ENCODE measurements at regions not wholly inside any gene's neighbourhood (a gene's known extent, or its start where the extent isn't known, plus 50 kb on each side); places are given as distances from the start of the nearest gene placed in this dataset.

- TF ChIP-seq ZNF23 (tag by site-specific recombination; IDR thresholded peaks at IDR 0.05; ENCODE audit: borderline replicate concordance) (no peak), GLIS2 (tag by site-specific recombination; IDR thresholded peaks at IDR 0.05) (no peak), ZNF132 (tag by site-specific recombination; IDR thresholded peaks at IDR 0.05; ENCODE audit: borderline replicate concordance) (no peak)
Measured at GRCh38 chr21:15182731-15183130, 117.9 kb upstream of the NRIP1 start (continued).

DNA sequence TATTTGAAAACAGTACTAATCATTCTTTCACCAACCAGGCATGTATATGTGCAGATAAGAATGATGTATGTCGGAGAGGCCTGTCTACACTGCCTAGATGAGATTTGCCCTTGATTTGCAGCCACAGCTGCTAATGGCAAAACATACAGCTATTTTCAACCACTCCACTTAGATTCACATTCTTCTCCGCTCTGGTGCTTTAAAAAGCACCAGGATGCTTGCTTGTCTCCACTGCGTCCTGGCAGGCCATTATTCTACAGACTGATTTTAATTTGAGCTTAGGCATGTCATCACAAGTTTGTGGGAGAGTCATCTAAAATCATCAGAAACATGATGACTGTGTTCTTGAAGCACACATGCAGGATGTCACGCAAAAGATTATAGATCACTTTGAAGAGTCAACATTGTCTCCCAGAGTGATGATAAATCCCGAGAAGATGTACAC lies 119.0 kb upstream of the NRIP1 start:
- CTCF ChIA-PET: no interaction called here
- POLR2A ChIA-PET: no interaction called here
- no peaks in the 10 kb centered on the region for H3K9me3 ChIP-seq (ENCODE audit: control insufficient read depth, insufficient read depth, low read depth, low read length)
- H3K36me3 ChIP-seq (ENCODE audit: control insufficient read depth in 2 of 2, insufficient read depth in 1 of 2, low read length in 2 of 2): no peaks in the 10 kb centered on the region
- H3K4me3 ChIP-seq (ENCODE audit: low read depth, low read length): no peak overlapping the region
- no peaks in the 10 kb centered on the region for H3K4me1 ChIP-seq (ENCODE audit: control insufficient read depth, insufficient read depth, low read length)
- TF ChIP-seq ZSCAN16 (tag by site-specific recombination; IDR thresholded peaks at IDR 0.05) (no peak), ZNF629 (tag by site-specific recombination; IDR thresholded peaks at IDR 0.05) (no peak), ZNF624 (tag by site-specific recombination; IDR thresholded peaks at IDR 0.05) (no peak), ZNF121 (tag by site-specific recombination; IDR thresholded peaks at IDR 0.05) (no peak), ZNF518A (tag by site-specific recombination; conservative IDR thresholded peaks at IDR 0.05; ENCODE audit: low read depth) (no peak), ZNF24 (tag by site-specific recombination; IDR thresholded peaks at IDR 0.05) (no peak), ZBTB6 (tag by site-specific recombination; IDR thresholded peaks at IDR 0.05) (no peak)
- TF ChIP-seq, protein P1, sequence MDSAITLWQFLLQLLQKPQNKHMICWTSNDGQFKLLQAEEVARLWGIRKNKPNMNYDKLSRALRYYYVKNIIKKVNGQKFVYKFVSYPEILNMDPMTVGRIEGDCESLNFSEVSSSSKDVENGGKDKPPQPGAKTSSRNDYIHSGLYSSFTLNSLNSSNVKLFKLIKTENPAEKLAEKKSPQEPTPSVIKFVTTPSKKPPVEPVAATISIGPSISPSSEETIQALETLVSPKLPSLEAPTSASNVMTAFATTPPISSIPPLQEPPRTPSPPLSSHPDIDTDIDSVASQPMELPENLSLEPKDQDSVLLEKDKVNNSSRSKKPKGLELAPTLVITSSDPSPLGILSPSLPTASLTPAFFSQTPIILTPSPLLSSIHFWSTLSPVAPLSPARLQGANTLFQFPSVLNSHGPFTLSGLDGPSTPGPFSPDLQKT (IDR thresholded peaks at IDR 0.05; ENCODE audit: borderline replicate concordance, low read depth, low read length): no peak
- TF ChIP-seq, protein P2, sequence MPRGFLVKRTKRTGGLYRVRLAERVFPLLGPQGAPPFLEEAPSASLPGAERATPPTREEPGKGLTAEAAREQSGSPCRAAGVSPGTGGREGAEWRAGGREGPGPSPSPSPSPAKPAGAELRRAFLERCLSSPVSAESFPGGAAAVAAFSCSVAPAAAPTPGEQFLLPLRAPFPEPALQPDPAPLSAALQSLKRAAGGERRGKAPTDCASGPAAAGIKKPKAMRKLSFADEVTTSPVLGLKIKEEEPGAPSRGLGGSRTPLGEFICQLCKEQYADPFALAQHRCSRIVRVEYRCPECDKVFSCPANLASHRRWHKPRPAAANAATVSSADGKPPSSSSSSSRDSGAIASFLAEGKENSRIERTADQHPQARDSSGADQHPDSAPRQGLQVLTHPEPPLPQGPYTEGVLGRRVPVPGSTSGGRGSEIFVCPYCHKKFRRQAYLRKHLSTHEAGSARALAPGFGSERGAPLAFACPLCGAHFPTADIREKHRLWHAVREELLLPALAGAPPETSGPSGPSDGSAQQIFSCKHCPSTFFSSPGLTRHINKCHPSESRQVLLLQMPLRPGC (tag by site-specific recombination; IDR thresholded peaks at IDR 0.05): no peak
- no peak overlapping the region for H3K27ac ChIP-seq (ENCODE audit: extremely low read depth, low read depth, low read length)

DNA sequence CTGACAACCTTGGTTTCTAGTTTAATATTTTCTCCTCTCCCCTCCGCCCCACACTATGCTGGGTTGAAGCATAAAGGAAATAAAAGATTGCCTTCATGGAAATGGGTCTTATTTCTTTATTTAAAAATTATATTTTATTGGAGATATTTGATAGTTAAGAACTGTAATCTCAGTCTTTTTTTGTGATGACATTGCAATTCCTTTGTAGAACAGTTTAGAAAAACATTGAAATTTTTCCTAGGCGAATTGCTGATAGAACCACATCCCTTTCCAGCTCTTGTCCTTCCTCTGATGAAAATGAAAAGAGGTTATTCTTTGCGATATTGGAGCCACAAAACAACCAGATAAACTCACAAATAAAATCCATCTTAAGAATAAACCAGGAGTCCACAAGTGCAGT lies 125.6 kb upstream of the NRIP1 start:
- H3K27ac ChIP-seq (ENCODE audit: extremely low read depth, low read depth, low read length): no peak overlapping the region
- CTCF ChIA-PET: interaction anchor here (0.7 kb wide), 2 partner anchors 284 to 327 kb away, joined by 3 to 6 read pairs; no protein-coding TSS in a partner anchor
- POLR2A ChIA-PET: no interaction called here
- no peaks in the 10 kb centered on the region for H3K4me1 ChIP-seq (ENCODE audit: control insufficient read depth, insufficient read depth, low read length)
- no peaks in the 10 kb centered on the region for H3K9me3 ChIP-seq (ENCODE audit: control insufficient read depth, insufficient read depth, low read depth, low read length)
- no peaks in the 10 kb centered on the region for H3K36me3 ChIP-seq (ENCODE audit: control insufficient read depth in 2 of 2, insufficient read depth in 1 of 2, low read length in 2 of 2)
- no peak overlapping the region for H3K4me3 ChIP-seq (ENCODE audit: low read depth, low read length)
- TF ChIP-seq ZNF423 (tag by site-specific recombination; IDR thresholded peaks at IDR 0.05): no peak
- TF ChIP-seq SCRT1 (tag by site-specific recombination; IDR thresholded peaks at IDR 0.05; ENCODE audit: borderline replicate concordance): no peak
- no peak for TF ChIP-seq OVOL3 (tag by site-specific recombination; IDR thresholded peaks at IDR 0.05)
- TF ChIP-seq, protein P3, sequence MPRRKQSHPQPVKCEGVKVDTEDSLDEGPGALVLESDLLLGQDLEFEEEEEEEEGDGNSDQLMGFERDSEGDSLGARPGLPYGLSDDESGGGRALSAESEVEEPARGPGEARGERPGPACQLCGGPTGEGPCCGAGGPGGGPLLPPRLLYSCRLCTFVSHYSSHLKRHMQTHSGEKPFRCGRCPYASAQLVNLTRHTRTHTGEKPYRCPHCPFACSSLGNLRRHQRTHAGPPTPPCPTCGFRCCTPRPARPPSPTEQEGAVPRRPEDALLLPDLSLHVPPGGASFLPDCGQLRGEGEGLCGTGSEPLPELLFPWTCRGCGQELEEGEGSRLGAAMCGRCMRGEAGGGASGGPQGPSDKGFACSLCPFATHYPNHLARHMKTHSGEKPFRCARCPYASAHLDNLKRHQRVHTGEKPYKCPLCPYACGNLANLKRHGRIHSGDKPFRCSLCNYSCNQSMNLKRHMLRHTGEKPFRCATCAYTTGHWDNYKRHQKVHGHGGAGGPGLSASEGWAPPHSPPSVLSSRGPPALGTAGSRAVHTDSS (tag by site-specific recombination; IDR thresholded peaks at IDR 0.05): no peak
- no peak for TF ChIP-seq ZNF768 (tag by site-specific recombination; IDR thresholded peaks at IDR 0.05)
- TF ChIP-seq ZNF843 (tag by site-specific recombination; IDR thresholded peaks at IDR 0.05): no peak
- no peak for TF ChIP-seq SP3 (tag by site-specific recombination; IDR thresholded peaks at IDR 0.05)
- TF ChIP-seq ZNF830 (tag by site-specific recombination; IDR thresholded peaks at IDR 0.05; ENCODE audit: low read depth): no peak
- TF ChIP-seq ZNF544 (tag by site-specific recombination; IDR thresholded peaks at IDR 0.05): no peak
- no peak for TF ChIP-seq OSR2 (tag by site-specific recombination; IDR thresholded peaks at IDR 0.05)
- TF ChIP-seq ZBTB8A (tag by site-specific recombination; IDR thresholded peaks at IDR 0.05): no peak
- no peak for TF ChIP-seq ZFP37 (tag by site-specific recombination; IDR thresholded peaks at IDR 0.05)
- TF ChIP-seq YY2 (tag by site-specific recombination; IDR thresholded peaks at IDR 0.05): no peak

All from HEK293 (cell line).